HG03571 (cell line): ENCODE measurements at regions not wholly inside any gene's neighbourhood (a gene's known extent, or its start where the extent isn't known, plus 50 kb on each side); places are given as distances from the start of the nearest gene placed in this dataset.

ENCODE experiments used
- ATAC-seq: cut with Tn5 transposase; IDR thresholded peaks from one replicate; pipeline ENCODE4 v1.9.1; 2021; ENCODE audit not compliant: unreplicated experiment

DNA sequence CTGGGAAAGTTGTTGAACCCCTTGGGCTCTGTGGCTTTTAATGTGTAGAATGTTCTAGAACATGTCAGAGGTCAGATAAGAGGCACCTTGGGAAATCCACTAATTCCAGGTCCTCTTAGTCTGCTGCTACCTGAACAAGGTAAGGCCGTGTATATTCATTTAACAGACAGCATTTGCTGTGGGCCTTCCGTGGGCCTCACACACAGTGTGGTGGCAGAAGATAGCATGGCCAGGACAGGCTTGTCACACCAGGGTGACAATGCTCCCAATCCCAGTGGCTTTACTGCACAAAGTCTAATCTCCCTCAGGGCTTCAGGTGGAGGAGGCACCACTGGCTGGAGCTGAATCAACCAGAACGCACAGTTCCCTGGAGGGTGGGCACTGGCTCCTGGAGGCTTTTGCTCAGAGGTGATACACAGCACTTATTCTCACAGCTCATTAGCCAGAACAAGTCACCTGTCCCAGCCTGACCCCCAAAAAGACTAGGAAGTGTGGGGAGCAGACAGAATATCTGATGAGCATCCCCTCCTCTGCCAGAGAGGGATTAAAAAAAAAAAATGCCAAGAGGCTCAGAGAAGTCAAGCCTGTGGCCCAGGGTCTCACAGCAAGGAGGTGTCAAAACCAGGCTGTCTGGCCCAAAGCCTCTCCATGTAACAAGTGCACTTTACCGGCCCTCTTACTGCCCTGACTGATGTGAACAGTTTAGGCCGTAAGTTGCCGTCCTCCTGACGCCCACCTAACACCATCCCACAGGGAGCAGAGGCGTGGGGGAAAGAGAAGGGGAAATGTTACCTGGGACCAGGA is 216.9 kb upstream of the RAB6C start:
- no peak for ATAC-seq

DNA sequence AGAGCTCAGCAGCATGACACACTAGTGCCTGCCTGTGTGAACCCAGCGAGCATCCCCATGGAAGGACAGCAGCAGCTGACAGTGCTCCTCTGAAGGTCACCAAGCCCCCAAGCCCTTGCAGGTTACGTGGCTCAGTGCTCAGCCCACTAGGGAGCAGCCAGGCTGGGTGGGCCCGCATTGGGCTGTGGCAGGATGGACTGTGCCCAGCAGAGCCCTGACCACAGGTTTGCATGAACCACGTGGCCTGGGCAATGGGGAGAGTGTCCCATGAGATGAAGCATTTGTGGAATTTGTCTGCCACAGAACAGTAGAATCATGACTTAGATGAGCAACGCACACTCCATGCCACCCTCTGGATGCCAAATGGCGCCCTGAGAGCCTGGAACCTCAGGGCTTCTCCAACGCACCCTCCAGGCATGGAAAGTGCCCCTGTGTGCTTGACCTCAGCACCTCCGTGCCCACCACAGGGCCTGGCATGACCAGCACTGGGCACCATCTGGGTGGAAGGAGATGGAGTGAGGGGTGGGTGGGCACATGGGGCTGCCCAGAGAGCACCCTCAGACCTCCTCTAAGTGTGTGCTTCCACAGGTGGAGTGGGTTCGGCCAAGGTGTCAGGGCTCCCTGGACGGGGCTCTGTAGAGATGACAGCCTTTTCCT is 216.1 kb upstream of the RAB6C start:
- ATAC-seq = no peak

DNA sequence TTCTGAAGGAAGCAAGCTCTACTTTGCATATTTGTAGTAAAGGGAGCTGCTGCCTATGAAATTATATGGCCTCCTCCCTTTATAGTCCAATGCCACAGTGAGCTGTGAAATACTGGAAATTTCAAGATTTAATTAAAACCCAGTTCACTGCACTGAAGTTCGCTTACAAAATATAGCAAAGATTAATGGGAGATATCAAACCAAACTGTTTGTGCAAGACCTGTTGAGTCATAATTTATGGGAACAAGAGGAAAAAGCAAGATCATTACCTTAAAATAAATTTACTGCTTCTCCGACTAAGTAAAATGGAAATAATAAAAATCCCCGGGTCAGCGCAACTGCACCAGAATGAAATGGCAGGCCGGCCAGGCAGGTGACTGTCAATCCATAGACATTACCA is 215.5 kb upstream of the RAB6C start:
- ATAC-seq = no peak

DNA sequence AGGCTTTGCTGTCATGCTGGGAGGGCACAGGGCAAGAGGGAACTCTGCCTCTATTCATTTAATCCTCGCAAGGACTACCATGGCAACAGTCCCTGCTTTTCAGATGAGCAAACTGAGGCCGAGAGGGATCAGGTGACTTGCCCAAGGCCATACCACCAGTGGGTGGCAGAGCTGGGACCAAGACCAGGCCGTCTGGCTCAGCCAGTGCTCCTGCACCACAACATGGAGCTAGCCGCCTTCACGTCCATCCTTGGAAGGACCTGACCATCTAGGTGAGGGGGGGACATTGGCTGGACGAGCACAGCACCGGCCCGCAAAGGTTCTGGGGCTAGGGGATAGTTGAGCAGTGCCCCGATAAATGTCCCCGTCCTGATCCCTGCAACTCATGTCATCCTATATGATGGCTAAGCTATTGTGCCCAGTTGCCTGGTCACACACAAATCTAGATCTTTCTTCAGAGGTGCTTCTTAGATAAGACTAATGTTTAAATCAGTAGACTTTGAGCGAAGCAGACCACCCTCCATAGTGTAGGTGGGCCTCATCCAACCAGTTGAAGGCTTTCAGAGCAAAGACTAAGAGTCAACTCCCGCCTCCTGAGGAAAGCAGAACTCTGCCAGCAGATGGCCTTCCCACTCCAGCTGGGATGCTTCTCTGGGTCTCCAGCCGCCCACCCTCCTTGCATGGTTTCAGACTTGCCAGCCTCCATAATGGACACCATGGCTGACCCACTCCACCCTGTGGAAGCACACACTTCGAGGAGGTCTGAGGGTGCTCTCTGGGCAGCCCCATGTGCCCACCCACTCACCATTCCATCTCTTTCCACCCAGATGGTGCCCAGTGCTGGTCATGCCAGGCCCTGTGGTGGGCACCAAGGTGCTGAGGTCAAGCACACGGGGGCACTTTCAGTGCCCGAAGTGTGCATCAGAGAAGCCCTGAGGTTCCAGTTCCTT is 214.8 kb upstream of the RAB6C start:
- ATAC-seq = no peak

DNA sequence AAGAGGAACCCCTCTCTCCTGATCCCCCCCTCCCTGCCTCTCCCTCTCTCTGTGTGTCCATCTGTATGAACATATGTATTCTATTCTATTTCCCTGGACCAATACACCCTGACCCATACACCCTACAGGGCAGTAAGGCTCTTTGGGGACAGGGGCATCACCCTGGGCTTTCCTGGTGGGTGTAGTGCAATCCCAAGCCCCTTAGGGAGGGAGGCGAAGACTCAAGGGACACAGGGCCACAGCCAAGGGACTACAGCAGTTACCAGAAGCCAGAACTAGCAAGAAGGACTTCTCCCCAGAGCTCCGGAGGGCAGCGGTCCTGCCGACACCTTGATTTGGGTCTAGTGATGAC is 214.2 kb upstream of the RAB6C start:
- no peak for ATAC-seq

DNA sequence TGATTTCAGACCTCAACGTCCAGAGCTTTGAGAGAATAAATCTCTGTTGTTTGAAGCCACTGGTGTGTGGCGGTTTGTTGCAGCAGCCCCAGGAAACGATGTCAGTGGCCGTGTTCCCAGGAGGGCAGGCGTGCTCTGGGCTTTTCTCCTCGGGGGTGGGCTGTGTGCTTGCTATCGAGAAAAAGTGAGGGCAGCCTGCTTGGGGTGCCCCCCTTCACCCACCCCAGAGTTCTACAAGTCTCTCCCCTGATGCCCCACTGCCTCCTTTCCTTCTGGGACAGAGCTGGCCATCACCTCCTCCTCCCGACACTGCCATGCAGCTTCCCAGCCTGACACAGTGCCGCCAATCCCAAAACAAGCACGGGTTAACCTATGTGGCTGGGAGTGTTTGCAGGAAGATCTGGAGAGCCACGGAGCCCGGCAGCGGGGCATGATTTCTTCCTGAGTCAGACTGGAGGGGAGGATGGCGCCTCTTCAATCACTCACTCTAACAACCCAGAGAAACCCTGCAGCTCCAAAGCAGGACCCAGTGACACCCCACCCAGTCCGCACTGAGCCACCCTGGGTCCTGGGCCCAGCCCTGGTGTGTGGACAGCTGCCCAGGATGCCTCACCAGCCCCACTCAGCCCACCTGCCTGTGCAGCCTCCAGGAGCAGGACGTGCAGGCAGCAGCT is 213.7 kb upstream of the RAB6C start:
- no peak for ATAC-seq

DNA sequence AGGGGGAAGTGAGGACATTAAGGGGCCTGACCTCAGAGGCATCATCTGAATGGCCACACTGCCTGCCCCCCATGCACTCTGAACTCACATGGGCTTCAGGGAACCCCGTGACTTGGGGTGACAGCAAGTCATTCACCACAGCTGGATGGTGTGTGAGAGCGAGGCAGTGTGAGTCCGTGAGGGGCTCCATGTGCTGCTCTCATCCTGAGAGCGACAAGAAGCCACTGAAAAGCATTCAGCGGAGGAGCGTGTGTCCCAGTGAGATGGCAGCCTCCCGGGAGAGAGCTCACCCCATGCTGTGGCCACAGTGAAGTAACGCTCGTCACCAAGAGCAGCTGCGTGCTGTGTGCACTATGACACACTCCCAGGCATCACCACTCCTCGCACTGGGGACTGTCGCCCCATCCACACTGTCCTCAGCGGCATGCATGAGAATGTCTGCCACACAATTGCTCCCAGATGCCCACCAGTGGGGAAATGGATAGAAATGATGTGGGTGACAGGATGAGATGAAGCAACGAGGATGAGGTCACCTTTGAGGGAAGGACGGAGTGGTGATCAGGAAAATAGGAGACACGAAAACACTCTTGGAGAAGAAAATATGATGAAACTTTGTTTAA is 213.0 kb upstream of the RAB6C start:
- no peak for ATAC-seq

DNA sequence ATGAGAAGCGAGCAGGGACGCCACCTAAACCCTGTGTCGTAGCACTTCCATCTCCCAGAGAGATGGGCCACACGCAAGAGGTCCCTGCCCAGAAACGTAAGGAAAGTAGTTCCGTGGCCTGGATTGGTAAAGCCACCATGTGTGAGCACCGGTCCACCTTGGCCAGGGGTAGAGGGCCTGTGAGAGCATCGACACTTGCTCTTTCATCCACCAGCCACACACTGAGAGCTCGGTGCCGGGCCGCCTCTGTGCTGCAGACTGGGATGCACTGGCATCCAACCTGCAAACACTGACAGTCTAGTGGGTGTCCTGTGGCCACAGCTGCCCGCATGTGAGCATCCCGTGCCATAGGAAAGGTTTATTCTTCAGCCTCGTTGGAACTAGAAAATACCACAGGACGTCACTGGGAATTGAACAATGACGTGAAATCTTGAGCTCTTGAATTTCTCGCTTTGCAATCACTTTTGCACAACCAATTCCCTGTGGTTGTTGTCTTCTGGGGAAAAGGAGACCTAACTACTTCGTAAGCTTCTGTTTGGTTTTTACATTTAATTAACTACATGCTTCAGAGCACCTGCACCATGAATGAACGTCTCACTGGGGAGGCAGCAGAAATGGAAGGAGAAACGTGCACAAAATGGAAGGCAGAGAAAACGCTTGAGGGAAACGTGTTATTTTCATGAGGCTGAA is 212.0 kb upstream of the RAB6C start:
- ATAC-seq = no peak

DNA sequence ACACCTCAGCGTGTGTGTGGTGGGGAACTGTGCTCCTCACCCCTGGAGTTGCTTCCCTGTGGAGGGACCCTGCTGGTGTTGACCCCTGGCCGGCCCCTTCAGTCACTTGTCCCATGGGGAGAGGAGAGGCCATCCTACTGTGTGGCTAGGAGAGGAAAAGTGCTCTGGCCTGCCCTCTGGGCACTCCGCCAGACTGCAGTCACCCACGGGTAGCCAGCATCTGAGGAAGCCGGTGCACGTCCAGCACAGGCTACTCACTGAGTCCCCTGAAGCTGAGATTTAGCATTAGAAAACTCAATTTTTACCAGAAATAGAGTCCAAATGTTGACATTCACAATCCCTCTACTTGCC is 211.5 kb upstream of the RAB6C start:
- ATAC-seq = no peak

DNA sequence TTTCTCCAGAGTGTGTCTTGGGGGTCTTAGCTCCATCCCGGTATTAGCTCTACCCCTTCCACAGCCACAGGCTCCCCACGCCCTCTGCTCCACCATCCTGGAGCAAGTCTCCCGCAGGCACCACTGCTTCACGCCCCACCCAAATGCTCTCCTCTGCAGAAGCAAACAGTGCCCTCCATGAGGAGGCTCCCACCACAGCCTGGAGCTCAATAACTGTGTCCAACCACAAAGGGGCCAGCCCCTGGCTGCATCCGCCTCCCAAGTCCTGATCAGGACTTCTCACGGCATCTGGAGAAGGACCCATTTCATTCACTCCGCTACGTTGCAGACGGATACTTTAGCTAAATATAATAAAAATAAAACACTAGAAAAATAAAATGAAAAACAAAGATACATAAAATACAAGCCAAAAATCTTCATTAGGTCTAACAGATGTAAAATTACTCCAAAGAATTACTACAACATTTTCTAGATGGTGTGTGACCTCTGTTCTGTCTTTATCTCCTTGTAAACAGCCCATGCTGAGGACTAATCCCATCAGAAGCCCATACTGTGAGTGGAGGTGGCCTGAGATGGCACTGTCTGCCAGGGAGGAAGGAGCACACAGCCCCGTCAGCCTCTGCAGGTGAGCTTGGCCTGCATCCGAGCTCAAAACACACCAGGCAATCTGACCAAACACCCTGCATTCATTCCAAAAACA is 210.8 kb upstream of the RAB6C start:
- ATAC-seq = no peak

DNA sequence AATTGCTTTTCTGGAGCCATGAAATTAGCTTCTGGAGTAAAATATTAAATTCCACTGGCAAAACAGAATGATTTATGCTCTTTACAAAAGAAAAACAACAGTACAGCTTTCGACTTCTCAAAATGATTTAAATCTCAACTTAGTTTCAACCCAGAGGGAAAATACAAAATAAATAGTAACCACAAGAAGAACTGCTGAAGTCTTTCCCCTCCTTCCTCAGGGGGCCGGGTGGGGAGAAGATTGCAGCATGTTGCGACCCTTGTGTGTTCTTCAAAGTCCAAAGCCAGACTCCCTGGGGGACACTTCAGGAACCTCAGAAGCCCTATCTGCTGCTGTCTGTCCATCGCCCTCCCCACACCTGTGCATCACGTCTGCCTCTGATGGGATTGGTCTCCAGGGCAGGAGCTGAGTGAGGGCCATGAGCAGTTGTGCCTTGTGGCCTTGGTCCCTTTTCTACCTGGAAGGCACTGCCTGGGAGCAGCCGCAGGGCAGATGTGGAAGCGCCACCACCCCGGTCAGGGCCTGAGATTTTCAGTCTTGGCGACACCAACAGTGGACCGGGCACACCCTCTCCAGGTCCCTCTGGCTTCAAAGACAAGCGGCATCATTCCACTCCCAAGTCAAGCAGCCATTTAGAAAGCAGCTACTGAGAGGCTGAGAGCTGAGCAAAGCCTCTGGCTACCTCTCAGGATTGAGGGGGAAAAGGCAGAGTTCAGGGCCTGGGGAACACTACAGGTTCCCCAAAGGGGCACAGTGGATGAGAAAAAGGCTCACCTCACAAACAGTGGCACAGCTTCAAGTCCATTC is 210.1 kb upstream of the RAB6C start:
- no peak for ATAC-seq

DNA sequence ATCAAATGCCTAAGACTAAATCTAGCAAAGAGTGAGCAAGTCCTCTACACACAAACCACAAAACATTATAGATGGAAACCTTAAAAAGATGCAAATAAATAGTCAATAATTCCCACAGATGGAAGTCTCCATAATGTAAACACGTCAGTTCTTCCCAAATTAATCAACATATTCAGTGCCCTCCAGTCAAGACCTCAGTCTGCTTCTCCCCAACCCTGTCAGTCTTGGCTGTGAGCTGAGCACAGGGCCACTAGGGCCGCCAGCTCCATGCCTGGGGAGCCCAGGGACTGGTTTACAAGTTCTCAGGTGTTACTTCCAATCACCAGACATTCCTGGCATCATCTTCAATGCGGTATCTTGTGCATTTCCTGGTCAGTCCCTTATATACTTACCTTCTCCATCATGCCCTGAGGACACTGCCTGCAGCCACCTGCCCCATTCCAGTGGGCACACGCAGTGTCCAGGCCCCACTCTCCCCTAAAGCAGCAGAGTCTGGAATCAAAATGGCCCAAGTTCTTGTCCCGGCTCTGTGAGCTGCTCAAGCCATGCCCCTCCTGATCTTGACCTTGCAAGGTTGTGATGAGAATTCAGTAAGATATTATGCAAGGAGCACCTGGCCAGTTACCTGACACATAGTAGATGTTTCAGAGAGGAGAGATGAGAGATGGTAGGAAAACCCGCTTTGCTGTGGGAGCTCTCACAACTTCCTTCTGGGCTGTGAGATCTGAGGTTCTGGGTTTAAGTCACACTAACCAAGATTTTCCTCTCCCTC is 207.9 kb upstream of the RAB6C start:
- ATAC-seq = no peak

DNA sequence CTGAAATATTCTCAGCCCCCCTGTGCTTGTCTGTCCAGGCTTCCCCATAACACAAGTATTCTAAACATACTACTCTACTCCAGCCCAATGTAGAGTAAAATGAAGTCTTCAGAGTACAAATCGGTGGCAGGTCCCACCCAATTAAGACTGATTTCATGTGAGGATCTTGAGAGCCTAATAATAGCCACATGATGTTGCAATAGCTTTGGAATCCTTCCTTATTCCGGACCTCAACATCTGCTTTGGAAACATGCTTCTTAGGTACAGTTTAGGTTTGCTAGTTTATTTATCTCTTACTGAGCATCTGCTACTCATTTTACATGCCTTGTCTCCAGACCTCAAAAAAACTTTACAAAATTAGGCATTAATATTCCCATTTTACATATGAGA is 207.3 kb upstream of the RAB6C start:
- no peak for ATAC-seq

DNA sequence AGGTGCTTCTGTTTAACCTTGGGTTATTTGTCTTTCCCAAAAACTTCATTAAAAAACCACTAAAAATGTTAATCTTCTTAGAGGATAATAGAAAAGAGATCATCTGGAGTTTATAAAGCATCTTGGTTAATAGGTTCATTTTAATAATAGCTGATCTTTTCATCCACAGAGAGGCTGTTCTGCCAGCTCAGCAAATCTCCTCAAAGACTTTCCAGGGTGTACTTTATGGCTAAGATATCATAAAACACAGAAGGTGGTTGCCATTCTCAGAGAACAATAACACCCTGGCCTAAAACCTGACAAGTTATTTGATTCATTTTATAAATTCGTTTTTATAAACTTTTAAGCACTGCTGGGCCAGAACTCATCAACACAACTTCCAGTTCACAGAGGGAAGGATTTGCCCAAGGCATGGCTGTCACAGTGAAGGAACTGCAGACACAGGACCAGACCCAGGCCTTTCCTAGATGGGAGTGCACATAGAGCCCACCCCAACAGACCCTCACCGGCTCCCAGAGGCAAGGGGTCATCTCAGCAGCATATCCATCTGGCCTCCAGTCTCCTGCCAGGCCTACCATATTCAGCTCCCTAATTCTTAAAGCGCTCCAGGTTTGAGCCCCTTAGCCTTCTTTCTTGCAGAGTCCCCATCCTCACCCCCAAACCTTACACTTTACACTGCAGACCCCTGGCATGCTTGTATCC is 203.4 kb upstream of the RAB6C start:
- ATAC-seq = no peak

DNA sequence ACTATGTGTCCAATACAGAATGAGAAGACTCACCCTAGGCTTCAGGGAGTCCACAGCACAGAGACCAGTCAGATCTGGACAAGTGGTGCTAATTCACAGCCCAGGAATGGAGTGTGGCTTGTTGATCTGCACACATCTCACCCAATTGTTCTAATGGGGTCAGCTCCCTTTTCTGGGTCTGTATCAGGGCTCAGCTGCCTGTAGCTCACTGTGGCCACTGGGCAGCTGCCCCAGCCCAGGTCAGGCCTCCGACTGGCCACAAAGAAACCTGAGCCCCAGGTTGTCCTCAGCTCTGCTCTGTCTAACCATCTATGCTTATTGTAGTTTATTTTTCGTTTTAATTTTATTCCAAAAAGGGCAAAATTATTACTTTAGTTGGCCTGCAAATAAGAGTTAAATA is 202.3 kb upstream of the RAB6C start:
- no peak for ATAC-seq

DNA sequence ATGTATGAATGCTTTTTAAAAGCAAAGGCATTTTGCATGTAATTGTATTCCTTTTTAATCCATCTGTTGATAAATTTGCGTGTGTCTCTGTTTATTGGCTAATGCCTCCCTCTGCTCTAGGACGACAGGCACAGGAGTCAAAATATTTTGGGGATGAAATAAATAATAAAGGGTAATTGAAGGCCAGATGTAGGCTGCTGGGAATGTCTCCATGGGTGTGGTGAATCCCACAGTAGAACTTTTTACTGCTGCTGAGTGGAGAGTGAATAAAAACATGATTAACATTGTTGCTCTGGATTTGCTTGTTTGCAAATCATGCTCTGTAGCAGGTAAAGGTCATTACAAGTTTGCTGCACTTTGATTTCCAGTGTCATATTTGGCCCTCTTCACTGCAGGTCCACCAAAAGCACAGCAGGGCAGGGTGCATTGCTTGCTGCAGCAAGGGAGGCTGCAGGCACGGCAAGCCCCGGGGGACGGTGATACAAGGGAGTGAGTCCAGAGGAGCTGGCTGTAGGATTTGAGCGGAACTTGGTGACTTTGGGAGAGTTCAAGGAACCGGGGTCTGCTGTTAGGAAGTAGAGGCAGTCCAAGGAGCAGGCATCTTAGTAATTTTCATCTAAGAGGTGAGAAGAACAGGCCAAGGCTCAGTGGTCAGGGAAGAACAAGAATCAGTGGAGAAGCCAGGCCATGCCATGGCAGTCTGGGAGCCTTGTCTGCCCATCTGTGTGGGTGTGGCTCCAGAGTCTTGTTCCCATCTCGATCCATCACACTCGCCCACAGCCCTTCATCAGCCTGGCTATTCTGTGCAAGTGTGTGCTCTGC is 201.5 kb upstream of the RAB6C start:
- no peak for ATAC-seq

DNA sequence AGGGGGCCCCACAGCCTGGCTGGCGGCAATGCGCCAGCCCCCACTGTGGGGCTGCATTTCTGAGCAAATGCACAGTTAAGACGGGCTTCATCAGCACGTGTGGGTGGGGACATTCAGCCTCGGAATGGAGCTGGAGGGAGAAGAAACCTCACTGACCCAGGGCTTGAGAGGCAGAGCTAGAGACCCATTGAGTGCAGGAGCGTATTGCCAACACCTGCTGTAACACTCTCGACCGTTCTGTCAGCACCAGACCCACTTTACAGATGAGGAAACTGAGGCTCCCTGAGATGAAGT is 200.9 kb upstream of the RAB6C start:
- no peak for ATAC-seq
